Endothelial cell (in vitro differentiated cells): ENCODE measurements at regions not wholly inside any gene's neighbourhood (a gene's known extent, or its start where the extent isn't known, plus 50 kb on each side); places are given as distances from the start of the nearest gene placed in this dataset.
"Not testable (repeated sequence)": the region's sequence is repeated elsewhere in the genome, so short reads cannot be mapped to it uniquely, and the experiment has no call there.

Source experiments
- DNase-seq: peaks from one replicate; pipeline ENCODE4 v3.0.0; 2021; ENCODE audit warnings: low spot score
- H3K27ac Mint-ChIP-seq: one replicate; pipeline ENCODE4 v1.8.0; 2021; ENCODE audit warnings: mixed read lengths, inconsistent platforms; ENCODE audit not compliant: unreplicated experiment
- H3K27me3 Mint-ChIP-seq: one replicate; pipeline ENCODE4 v1.8.0; 2021; ENCODE audit warnings: mild to moderate bottlenecking, moderate library complexity, mixed read lengths, inconsistent platforms; ENCODE audit not compliant: unreplicated experiment
- H3K36me3 Mint-ChIP-seq: one replicate; pipeline ENCODE4 v1.8.0; 2021; ENCODE audit warnings: mild to moderate bottlenecking, low read depth, mixed read lengths, inconsistent platforms; ENCODE audit not compliant: unreplicated experiment
- H3K4me1 Mint-ChIP-seq: one replicate; pipeline ENCODE4 v1.8.0; 2021; ENCODE audit warnings: mild to moderate bottlenecking, mixed read lengths, inconsistent platforms; ENCODE audit not compliant: unreplicated experiment
- H3K4me3 Mint-ChIP-seq: one replicate; pipeline ENCODE4 v1.8.0; 2021; ENCODE audit warnings: mild to moderate bottlenecking, mixed read lengths, inconsistent platforms; ENCODE audit not compliant: unreplicated experiment
- H3K9me3 Mint-ChIP-seq: one replicate; pipeline ENCODE4 v1.8.0; 2021; ENCODE audit warnings: mixed read lengths, inconsistent platforms; ENCODE audit not compliant: unreplicated experiment
- TF ChIP-seq, protein P1 (sequence below): fragments of 200-600 bp; sonication (generic); IDR thresholded peaks from one replicate; pipeline ENCODE4 v1.5.0; 2021; ENCODE audit warnings: antibody characterized with exemption; ENCODE audit not compliant: unreplicated experiment

DNA sequence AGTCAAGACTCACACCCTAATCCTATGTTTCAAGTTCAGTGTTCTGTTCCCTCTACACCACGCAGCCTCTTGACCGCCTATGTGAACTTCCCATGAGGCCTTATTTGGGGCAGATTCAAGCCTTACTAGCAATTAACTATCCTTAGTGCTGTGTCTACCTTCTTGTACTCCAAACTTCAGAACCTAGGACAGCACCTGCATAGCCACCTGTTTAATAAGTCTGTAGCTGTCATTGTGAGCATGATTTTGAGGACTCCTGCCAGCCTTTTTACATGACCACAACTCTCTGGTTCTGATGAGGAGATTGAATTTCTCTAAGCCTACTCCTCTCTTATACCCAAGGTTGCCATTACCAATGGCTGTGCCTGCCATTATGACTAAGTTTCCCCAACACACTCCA, 50.8 kb upstream of the PCSK1 start:
- no peak overlapping the region for H3K4me3 Mint-ChIP-seq

DNA sequence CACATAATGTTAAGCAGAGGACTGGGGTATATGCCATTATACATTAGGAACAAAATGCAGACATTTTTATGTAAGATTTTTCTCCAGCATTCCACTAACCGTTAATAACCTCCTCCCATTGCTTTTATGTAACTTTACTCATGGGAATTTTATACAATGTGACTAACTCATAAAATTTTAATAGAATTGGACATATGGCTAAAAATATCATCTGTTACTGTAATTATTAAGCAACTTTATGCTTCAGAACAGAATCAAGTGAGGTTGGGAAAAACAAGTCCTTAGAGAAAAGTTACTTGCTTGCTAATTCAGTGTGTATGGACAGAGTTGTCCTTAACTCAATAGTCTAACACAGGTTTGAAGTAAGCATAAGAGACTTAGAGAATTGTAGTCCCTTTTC, 54.8 kb upstream of the PCSK1 start:
- Mint-ChIP-seq H3K4me3 (no peak overlapping the region), H3K27ac (no peak overlapping the region), H3K4me1 (peaks cover 12% of the 10 kb centered on the region), H3K9me3 (no peaks in the 10 kb centered on the region), H3K27me3 (no peaks in the 10 kb centered on the region), H3K36me3 (no peaks in the 10 kb centered on the region)
- TF ChIP-seq, protein P1, sequence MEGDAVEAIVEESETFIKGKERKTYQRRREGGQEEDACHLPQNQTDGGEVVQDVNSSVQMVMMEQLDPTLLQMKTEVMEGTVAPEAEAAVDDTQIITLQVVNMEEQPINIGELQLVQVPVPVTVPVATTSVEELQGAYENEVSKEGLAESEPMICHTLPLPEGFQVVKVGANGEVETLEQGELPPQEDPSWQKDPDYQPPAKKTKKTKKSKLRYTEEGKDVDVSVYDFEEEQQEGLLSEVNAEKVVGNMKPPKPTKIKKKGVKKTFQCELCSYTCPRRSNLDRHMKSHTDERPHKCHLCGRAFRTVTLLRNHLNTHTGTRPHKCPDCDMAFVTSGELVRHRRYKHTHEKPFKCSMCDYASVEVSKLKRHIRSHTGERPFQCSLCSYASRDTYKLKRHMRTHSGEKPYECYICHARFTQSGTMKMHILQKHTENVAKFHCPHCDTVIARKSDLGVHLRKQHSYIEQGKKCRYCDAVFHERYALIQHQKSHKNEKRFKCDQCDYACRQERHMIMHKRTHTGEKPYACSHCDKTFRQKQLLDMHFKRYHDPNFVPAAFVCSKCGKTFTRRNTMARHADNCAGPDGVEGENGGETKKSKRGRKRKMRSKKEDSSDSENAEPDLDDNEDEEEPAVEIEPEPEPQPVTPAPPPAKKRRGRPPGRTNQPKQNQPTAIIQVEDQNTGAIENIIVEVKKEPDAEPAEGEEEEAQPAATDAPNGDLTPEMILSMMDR: no peak
- DNase-seq: no peak

More for the DNA sequence above, 50.8 kb upstream of the PCSK1 start:
- TF ChIP-seq, protein P1: no peak
- Mint-ChIP-seq H3K9me3 (no peaks in the 10 kb centered on the region), H3K4me1 (peaks cover 2% of the 10 kb centered on the region), H3K27me3 (no peaks in the 10 kb centered on the region), H3K27ac (no peak overlapping the region), H3K36me3 (no peaks in the 10 kb centered on the region)
- peak; percentile 22 for DNase-seq

DNA sequence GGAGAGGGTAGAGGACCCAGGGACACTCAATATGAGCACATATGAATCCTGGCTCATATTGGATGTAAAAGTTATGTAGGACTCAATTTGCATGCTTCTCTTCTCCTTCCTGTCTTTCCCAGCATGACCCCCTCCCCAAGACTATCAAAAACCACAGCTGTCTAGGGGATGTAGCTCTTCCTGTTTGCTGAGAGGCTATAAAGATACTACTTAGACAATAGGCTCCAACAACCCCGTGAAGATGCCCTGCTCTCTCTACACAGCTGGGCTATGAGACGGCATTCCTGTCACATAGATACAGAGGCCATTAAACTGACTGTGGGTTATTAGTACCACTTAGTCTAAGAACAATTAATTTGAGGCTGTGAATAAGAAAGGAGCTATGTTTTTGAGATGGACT, 56.5 kb upstream of the PCSK1 start:
- Mint-ChIP-seq H3K27ac (no peak overlapping the region), H3K4me3 (no peak overlapping the region), H3K9me3 (no peaks in the 10 kb centered on the region), H3K36me3 (no peaks in the 10 kb centered on the region), H3K4me1 (peaks cover 12% of the 10 kb centered on the region), H3K27me3 (no peaks in the 10 kb centered on the region)
- DNase-seq: no peak
- TF ChIP-seq, protein P1: no peak

DNA sequence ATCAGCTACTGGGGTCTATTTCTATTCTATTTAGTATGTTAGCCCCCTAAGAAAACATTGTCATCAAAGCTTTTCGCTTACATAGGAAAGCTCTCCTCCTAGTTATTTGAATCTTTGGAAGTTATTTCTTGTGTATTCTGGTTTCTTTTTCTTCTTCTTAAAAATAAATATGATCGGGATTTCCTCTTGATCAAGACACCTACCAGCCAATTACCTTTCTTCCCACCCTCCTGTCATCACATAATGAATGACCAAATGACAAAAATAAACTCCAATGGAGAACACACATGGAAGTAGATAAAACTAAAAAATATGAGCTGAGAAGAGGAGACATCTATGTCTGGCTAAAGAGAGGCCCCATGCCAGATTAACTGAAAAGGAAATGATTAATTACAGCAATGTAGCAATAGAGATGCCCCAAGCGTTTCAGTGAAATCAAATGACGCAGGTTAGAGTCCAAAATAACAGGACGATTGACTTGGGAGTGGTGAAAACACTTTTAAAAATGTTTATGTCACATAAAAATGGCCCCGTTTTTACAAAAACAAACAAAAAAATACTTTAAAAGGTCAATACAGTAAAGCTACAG, 59.5 kb upstream of the PCSK1 start:
- H3K36me3 Mint-ChIP-seq: no peaks in the 10 kb centered on the region
- no peak for DNase-seq
- H3K27ac Mint-ChIP-seq: no peak overlapping the region
- no peaks in the 10 kb centered on the region for H3K9me3 Mint-ChIP-seq
- no peaks in the 10 kb centered on the region for H3K27me3 Mint-ChIP-seq
- no peak overlapping the region for H3K4me3 Mint-ChIP-seq
- TF ChIP-seq, protein P1: no peak
- H3K4me1 Mint-ChIP-seq: peaks cover 12% of the 10 kb centered on the region

DNA sequence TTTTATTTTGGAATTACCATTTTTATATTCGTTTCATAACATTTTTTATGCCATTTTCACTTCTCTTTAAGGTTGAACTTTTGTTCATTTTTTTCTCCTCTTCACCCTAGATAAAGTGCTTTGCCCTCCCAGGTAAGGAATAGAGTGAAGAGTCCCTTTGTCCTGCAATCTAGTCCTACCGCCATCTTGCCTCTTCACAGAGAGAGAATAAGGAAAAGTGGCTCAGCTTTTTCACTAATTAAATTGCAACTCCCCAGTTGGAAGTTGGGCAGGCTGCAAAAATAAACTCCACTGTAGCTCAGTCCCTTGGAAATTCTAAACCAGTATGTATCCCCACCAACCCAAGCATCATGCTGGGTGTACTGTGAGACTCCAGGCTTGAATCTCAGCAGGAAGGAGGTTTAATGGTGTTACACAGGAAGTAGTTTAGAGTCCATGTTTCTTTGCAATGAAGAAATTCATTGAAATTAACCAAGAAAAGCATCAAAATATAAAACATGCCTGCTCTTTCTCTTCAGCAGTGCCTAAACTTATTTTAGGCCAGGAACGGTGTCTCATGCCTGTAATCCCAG, 60.3 kb upstream of the PCSK1 start:
- Mint-ChIP-seq H3K36me3 (no peaks in the 10 kb centered on the region), H3K27me3 (no peaks in the 10 kb centered on the region), H3K4me3 (no peak overlapping the region), H3K9me3 (no peaks in the 10 kb centered on the region), H3K4me1 (peaks cover 12% of the 10 kb centered on the region), H3K27ac (no peak overlapping the region)
- DNase-seq: no peak
- TF ChIP-seq, protein P1: no peak

DNA sequence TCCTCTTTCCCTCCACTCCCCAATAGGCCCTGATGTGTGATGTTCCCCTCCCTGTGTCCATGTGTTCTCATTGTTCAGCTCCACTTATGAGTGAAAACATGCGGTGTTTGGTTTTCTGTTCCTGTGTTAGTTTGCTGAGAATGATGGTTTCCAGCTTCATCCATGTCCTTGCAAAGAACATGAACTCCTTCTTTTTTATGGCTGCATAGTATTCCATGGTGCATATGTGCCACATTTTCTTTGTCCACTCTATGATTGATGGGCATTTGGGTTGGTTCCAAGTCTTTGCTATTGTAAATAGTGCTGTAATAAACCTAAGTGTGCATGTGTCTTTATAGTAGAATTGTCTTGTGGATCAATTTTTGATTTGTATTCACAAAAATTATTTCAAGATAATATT, 62.4 kb upstream of the PCSK1 start:
- not testable (repeated sequence) for DNase-seq, H3K27ac Mint-ChIP-seq, H3K9me3 Mint-ChIP-seq, H3K27me3 Mint-ChIP-seq, H3K36me3 Mint-ChIP-seq, H3K4me3 Mint-ChIP-seq, H3K4me1 Mint-ChIP-seq

DNA sequence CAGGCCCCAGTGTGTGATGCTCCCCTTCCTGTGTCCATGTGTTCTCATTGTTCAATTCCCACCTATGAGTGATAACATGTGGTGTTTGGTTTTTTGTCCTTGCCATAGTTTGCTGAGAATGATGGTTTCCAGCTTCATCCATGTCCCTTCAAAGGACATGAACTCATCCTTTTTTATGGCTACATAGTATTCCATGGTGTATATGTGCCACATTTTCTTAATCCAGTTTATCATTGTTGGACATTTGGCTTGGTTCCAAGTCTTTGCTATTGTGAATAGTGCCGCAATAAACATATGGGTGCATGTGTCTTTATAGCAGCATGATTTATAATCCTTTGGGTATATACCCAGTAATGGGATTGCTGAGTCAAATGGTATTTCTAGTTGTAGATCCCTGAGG, 64.0 kb upstream of the PCSK1 start:
- H3K27ac Mint-ChIP-seq, H3K4me1 Mint-ChIP-seq, H3K27me3 Mint-ChIP-seq, H3K36me3 Mint-ChIP-seq, H3K9me3 Mint-ChIP-seq, DNase-seq, H3K4me3 Mint-ChIP-seq: not testable (repeated sequence)
